ENCODE measurements at regions not wholly inside any gene's neighbourhood (a gene's known extent, or its start where the extent isn't known, plus 50 kb on each side); places are given as distances from the start of the nearest gene placed in this dataset.
"Not testable (repeated sequence)": the region's sequence is repeated elsewhere in the genome, so short reads cannot be mapped to it uniquely, and the experiment has no call there.

GRCh38 chr6:168851460-168852375 lies 401.9 kb downstream of the THBS2 start:
- DNase-seq (ENCODE audit: low read depth) = no peak

GRCh38 chr6:168850027-168850736 lies 403.5 kb downstream of the THBS2 start:
- DNase-seq (ENCODE audit: low read depth) = not testable (repeated sequence)

GRCh38 chr6:168849459-168849858 lies 404.2 kb downstream of the THBS2 start:
- no peak for DNase-seq (ENCODE audit: low read depth)

GRCh38 chr6:168848797-168849196 lies 404.8 kb downstream of the THBS2 start:
- no peak for DNase-seq (ENCODE audit: low read depth)

- DNase-seq (ENCODE audit: low read depth) = no peak
These were observed 404.0 kb downstream of the SMOC2 start for GRCh38 chr6:168844821-168845609.

- DNase-seq (ENCODE audit: low read depth) = not testable (repeated sequence)
These were observed 401.7 kb downstream of the SMOC2 start for GRCh38 chr6:168842632-168843212.

- no peak for DNase-seq (ENCODE audit: low read depth)
These were observed 400.8 kb downstream of the SMOC2 start for GRCh38 chr6:168841609-168842278.

- DNase-seq (ENCODE audit: low read depth) = not testable (repeated sequence)
These were observed 399.9 kb downstream of the SMOC2 start for GRCh38 chr6:168840932-168841331.

GRCh38 chr6:168840299-168840698 lies 399.3 kb downstream of the SMOC2 start:
- DNase-seq (ENCODE audit: low read depth) = not testable (repeated sequence)

- no peak for DNase-seq (ENCODE audit: low read depth)
These were observed 397.0 kb downstream of the SMOC2 start for GRCh38 chr6:168838037-168838399.

GRCh38 chr6:168837254-168838036 lies 396.5 kb downstream of the SMOC2 start:
- DNase-seq (ENCODE audit: low read depth) = no peak

- no peak for DNase-seq (ENCODE audit: low read depth)
These were observed 395.0 kb downstream of the SMOC2 start for GRCh38 chr6:168835991-168836390.

- no peak for DNase-seq (ENCODE audit: low read depth)
These were observed 393.8 kb downstream of the SMOC2 start for GRCh38 chr6:168834801-168835200.

GRCh38 chr6:168834042-168834587 lies 393.1 kb downstream of the SMOC2 start:
- DNase-seq (ENCODE audit: low read depth) = no peak

- DNase-seq (ENCODE audit: low read depth) = no peak
These were observed 387.8 kb downstream of the SMOC2 start for GRCh38 chr6:168828800-168829199.

GRCh38 chr6:168828035-168828434 lies 387.1 kb downstream of the SMOC2 start:
- no peak for DNase-seq (ENCODE audit: low read depth)

- DNase-seq (ENCODE audit: low read depth) = no peak
These were observed 386.5 kb downstream of the SMOC2 start for GRCh38 chr6:168827586-168827871.

- DNase-seq (ENCODE audit: low read depth) = no peak
These were observed 386.0 kb downstream of the SMOC2 start for GRCh38 chr6:168826726-168827585.

- no peak for DNase-seq (ENCODE audit: low read depth)
These were observed 385.1 kb downstream of the SMOC2 start for GRCh38 chr6:168826078-168826390.

Data from stimulated activated CD8-positive, alpha-beta memory T cell treated with anti-CD3 and anti-CD28 coated beads, Interleukin-15, amount 100 ng/mL, for 24 hours (primary cell).